ENCODE measurements at regions not wholly inside any gene's neighbourhood (a gene's known extent, or its start where the extent isn't known, plus 50 kb on each side); places are given as distances from the start of the nearest gene placed in this dataset.

DNA sequence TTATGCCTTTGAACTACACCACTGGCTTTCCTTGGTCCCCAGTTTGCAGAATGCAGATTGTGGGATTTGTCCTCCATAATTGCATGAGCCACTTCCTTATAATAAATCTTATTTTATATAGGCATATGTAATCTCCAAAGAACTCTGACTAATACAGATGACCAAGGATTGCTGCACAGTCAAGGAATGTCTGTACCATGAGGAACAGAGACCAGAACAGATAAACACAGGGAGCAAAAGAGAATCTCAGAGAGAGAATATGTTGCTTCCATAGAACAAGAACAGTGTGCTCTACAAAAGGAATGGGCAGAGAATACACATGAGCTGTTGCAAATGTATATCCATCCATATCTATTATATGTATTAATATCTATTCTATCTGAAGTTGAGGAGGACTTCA lies 111.1 kb downstream of the ADRA2C start:
- H3K4me1 ChIP-seq (replicated peaks; ENCODE audit: insufficient read depth), result no peaks in the 10 kb centered on the region
- ChIA-PET POLR2A (ENCODE audit: unreplicated experiment) (interaction anchor here (0.6 kb wide), 1 partner anchor 35 kb away, joined by 4 read pairs; no protein-coding TSS in a partner anchor), CTCF (no interaction called here)
- H4K20me1 ChIP-seq (ENCODE audit: insufficient read depth), result no peaks in the 10 kb centered on the region
- peaks cover 48% of the 10 kb centered on the region for H3K27me3 ChIP-seq (ENCODE audit: insufficient read depth, low read depth)
- no peak overlapping the region for H3K27ac ChIP-seq
- no peaks in the 10 kb centered on the region for H3F3A ChIP-seq (ENCODE audit: insufficient read depth, low read depth)
- no TSS peak for BruUV-seq (replicated peaks)
- no peak for DNase-seq
- no peaks in the 10 kb centered on the region for H3K79me2 ChIP-seq (ENCODE audit: low read depth)
- H3K9me3 ChIP-seq (ENCODE audit: insufficient read depth, low read depth), result no peaks in the 10 kb centered on the region
- TF ChIP-seq, protein P1, sequence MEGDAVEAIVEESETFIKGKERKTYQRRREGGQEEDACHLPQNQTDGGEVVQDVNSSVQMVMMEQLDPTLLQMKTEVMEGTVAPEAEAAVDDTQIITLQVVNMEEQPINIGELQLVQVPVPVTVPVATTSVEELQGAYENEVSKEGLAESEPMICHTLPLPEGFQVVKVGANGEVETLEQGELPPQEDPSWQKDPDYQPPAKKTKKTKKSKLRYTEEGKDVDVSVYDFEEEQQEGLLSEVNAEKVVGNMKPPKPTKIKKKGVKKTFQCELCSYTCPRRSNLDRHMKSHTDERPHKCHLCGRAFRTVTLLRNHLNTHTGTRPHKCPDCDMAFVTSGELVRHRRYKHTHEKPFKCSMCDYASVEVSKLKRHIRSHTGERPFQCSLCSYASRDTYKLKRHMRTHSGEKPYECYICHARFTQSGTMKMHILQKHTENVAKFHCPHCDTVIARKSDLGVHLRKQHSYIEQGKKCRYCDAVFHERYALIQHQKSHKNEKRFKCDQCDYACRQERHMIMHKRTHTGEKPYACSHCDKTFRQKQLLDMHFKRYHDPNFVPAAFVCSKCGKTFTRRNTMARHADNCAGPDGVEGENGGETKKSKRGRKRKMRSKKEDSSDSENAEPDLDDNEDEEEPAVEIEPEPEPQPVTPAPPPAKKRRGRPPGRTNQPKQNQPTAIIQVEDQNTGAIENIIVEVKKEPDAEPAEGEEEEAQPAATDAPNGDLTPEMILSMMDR (conservative IDR thresholded peaks at IDR 0.05), result no peak
- no peak for TF ChIP-seq EZH2 (IDR thresholded peaks at IDR 0.05; ENCODE audit: low read depth)
- intact Hi-C loops (cut with micrococcal nuclease; ENCODE audit: unreplicated experiment), result no loop called here
- H3K9me2 ChIP-seq (ENCODE audit: insufficient read depth), result no peaks in the 10 kb centered on the region
- H3K4me3 ChIP-seq, result no peak overlapping the region
- no peak overlapping the region for H2AFZ ChIP-seq
- H3K36me3 ChIP-seq (ENCODE audit: low read depth), result no peaks in the 10 kb centered on the region
- no peak overlapping the region for H3K4me2 ChIP-seq

DNA sequence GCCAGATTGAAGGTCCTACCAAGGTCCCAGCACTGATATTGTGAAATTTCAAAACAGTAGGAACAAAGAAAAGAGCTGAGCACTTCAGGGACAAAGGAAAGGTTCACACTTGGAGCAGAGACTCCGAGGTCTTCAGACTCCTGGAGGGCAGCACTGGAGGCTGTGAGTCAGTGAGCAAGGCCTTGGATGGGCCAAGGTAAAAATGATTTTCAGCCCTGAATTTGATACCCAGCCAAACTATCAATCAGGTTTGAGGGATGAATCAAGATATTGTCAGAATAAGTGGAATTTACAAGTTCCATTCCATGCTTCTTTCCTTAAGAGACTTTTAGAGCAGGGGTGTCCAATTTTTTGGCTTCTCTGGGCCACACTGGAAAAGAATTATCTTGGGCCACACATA lies 111.7 kb downstream of the ADRA2C start:
- no peak overlapping the region for H3K4me3 ChIP-seq
- DNase-seq, result no peak
- H3K9me3 ChIP-seq (ENCODE audit: insufficient read depth, low read depth), result no peaks in the 10 kb centered on the region
- ChIA-PET POLR2A (ENCODE audit: unreplicated experiment) (no interaction called here), CTCF (no interaction called here)
- TF ChIP-seq, protein P1 (conservative IDR thresholded peaks at IDR 0.05), result no peak
- TF ChIP-seq EZH2 (IDR thresholded peaks at IDR 0.05; ENCODE audit: low read depth), result no peak
- intact Hi-C loops (cut with micrococcal nuclease; ENCODE audit: unreplicated experiment), result no loop called here
- H3K4me1 ChIP-seq (replicated peaks; ENCODE audit: insufficient read depth), result no peaks in the 10 kb centered on the region
- no peaks in the 10 kb centered on the region for H3K9me2 ChIP-seq (ENCODE audit: insufficient read depth)
- BruUV-seq (replicated peaks), result no TSS peak
- no peaks in the 10 kb centered on the region for H3F3A ChIP-seq (ENCODE audit: insufficient read depth, low read depth)
- H3K4me2 ChIP-seq, result no peak overlapping the region
- no peak overlapping the region for H2AFZ ChIP-seq
- H3K36me3 ChIP-seq (ENCODE audit: low read depth), result no peaks in the 10 kb centered on the region
- H3K27ac ChIP-seq, result no peak overlapping the region
- no peaks in the 10 kb centered on the region for H3K79me2 ChIP-seq (ENCODE audit: low read depth)
- no peaks in the 10 kb centered on the region for H4K20me1 ChIP-seq (ENCODE audit: insufficient read depth)
- peaks cover 51% of the 10 kb centered on the region for H3K27me3 ChIP-seq (ENCODE audit: insufficient read depth, low read depth)

DNA sequence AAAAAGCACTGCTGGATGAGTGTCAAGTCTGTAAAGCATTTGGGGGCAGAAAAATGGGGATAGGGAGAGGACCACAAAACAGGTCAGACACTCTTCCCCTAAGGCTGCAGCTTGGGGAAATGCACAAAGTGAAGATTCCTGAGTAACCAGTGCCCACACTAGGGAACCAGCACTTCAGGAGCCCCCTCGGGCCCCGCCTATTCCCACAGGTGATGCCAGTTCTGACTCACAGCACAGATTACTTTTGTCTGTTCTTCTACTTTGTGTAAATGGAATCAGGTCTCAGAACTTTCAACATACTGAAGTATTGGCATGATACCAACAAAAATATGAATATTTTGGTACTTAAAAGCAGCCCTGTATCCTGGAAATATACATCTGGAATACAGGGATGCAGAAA lies 112.5 kb downstream of the ADRA2C start:
- DNase-seq, result no peak
- no peaks in the 10 kb centered on the region for H4K20me1 ChIP-seq (ENCODE audit: insufficient read depth)
- no peak overlapping the region for H3K4me2 ChIP-seq
- no peaks in the 10 kb centered on the region for H3K9me2 ChIP-seq (ENCODE audit: insufficient read depth)
- no peaks in the 10 kb centered on the region for H3F3A ChIP-seq (ENCODE audit: insufficient read depth, low read depth)
- H3K36me3 ChIP-seq (ENCODE audit: low read depth), result no peaks in the 10 kb centered on the region
- no peaks in the 10 kb centered on the region for H3K79me2 ChIP-seq (ENCODE audit: low read depth)
- ChIA-PET CTCF (no interaction called here), POLR2A (ENCODE audit: unreplicated experiment) (no interaction called here)
- peaks cover 51% of the 10 kb centered on the region for H3K27me3 ChIP-seq (ENCODE audit: insufficient read depth, low read depth)
- no peak overlapping the region for H2AFZ ChIP-seq
- no TSS peak for BruUV-seq (replicated peaks)
- no peaks in the 10 kb centered on the region for H3K9me3 ChIP-seq (ENCODE audit: insufficient read depth, low read depth)
- intact Hi-C loops (cut with micrococcal nuclease; ENCODE audit: unreplicated experiment), result no loop called here
- no peaks in the 10 kb centered on the region for H3K4me1 ChIP-seq (replicated peaks; ENCODE audit: insufficient read depth)
- no peak for TF ChIP-seq EZH2 (IDR thresholded peaks at IDR 0.05; ENCODE audit: low read depth)
- TF ChIP-seq, protein P1 (conservative IDR thresholded peaks at IDR 0.05), result no peak
- no peak overlapping the region for H3K4me3 ChIP-seq
- no peak overlapping the region for H3K27ac ChIP-seq

Measured in PC-9 (cell line).